ENCODE measurements at regions not wholly inside any gene's neighbourhood (a gene's known extent, or its start where the extent isn't known, plus 50 kb on each side); places are given as distances from the start of the nearest gene placed in this dataset.

DNA sequence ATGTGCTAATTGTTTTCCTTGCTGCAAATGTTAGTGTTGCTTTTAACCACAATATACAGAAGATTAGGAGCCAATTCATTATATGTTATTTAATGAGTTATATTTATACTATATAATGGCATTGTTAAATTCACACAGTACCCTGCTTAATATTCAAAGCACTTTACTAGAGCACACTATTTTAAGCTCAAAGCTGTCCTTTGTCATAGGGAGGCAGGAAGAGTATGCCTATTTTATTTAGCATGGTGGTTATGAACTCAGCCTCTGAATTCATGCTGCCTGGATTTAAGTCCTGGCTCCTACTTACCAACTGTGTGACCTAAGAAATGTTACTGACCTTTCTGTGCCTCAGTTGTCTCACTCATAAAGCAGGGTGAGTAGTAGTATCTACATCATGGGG lies 80.5 kb downstream of the FASTKD2 start:
- DNase-seq, result no peak

DNA sequence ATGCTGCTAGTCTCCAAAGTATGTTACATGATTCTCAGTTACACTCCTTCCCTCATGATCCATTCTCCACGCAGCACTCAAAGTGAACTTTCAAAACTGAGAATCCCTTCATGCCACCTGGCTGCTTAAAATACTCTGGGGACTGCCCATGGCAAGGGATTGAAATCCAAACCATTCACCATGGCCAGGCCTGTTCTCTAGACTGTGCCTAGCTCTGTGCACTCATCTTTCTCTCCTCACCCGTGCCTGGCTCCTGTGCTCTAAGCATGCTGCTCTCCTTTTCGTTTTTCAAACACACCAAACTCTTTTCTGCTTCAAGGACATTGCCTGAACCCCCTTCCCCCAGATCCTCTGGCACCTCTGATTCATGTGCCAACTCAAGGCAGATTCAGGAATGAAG lies 80.9 kb downstream of the FASTKD2 start:
- no peak for DNase-seq

GRCh38 chr2:206846981-206847834 lies 81.8 kb downstream of the FASTKD2 start:
- no peak for DNase-seq

DNA sequence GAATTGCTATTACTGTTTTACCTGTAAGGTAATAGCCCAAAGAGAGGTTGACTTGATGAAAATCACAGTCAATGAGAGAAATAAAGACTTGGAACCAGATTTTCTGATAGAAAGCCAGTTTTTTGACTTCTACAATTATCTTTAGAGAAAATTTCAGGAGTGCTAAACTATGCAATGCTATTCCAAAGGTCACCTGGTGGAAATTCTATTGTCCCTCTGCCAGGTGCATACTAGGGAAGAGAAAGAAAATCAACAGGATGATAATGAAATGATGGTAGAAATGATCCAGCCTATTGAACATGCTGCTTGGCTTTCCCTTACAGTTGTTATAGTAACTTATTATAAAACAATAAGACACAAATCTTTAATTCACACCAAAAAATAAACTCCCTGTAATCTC lies 85.0 kb downstream of the FASTKD2 start:
- DNase-seq, result no peak

DNA sequence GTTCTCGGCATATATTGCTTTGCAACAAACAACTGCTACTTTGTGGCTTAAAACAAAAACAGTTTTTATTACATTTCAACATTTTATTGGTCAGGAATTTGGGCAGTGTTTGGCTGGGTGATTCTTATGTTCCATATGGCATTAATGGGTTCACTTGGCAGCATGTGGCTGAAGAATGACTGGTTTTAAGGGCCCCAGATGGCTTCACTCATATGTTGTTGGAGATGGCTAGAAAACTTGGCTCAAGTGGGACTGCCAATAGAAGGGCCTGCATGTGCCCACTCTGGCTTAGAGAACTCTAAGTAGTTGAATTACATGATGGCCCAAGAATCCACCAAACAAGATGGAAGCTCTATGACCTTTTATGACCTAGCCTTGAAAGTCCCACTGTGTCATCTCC lies 86.1 kb downstream of the FASTKD2 start:
- no peak for DNase-seq

GRCh38 chr2:206853915-206854314 lies 85.4 kb upstream of the CPO start:
- DNase-seq, result no peak

- DNase-seq, result no peak
These were observed 83.5 kb upstream of the CPO start for GRCh38 chr2:206855585-206856433.

- no peak for DNase-seq
These were observed 82.8 kb upstream of the CPO start for GRCh38 chr2:206856513-206856912.

DNA sequence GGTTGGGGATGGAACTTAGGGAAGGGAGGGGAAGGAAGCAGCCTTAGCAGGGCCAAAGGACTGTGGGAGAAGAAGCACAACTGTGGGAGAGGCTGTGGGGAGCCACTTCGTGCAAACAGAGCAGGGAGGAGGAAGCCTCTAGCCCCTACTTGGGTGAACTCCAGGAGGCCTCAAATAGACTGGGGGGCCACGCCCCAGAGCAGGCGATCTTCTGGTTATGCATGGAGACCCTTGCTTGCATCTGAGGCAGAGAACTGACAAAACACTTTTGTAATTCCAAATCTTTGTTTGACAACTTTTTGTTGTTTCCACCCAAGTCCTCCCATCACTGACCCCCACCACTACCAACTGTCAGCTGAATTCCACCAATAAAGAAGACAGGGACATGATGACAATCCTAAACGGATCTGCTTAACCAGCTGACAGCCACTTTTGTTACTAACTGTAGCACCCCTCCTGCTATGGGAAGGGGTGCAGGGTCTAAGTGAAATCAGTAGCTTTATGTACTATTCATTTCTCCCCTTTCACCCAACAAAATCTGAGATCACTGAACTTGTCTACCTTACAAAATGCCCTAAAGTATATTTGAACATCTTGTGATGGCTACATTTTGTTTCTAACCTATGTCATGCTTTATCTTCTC lies 80.5 kb upstream of the CPO start:
- DNase-seq, result peak; percentile 4

DNA sequence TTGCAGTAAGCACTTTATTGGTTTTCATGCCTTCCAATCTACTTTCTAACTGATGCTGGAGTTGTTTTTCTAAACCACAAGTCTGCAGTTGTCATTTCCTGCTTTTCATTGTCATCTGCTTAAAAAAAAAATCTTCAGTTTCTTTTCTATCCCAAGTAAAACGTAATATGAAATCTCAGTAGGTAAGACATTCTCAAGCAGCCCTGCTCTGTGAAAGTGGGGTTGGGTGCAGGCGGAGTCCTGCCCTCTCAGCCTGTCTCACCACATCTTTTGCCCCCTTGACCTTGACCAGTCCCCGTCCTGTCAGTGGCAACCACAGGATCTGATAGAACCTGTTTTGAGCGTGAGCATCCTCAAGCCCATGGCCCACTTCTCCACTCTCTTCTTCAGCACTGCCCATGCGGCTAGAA lies 80.0 kb upstream of the CPO start:
- DNase-seq, result peak; percentile 15

DNA sequence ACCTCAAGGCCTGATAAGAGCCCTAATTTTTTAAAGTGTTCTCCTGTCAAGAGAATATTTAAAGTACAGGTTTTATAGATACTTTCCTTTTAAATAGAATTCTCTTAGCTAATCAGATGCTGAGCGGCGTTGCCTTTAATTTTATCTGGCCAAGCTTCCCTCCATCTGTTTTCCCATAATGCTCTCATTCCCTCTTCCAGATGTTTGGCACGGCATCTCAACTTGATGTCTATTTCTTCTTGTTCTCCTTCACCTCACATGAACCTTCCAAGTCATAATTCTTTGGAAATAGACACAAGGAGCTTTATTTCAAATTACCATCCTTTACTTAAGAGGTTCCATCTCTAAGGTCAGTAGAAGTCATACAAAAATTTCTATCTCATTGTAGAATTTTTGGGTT lies 76.1 kb upstream of the CPO start:
- no peak for DNase-seq

DNA sequence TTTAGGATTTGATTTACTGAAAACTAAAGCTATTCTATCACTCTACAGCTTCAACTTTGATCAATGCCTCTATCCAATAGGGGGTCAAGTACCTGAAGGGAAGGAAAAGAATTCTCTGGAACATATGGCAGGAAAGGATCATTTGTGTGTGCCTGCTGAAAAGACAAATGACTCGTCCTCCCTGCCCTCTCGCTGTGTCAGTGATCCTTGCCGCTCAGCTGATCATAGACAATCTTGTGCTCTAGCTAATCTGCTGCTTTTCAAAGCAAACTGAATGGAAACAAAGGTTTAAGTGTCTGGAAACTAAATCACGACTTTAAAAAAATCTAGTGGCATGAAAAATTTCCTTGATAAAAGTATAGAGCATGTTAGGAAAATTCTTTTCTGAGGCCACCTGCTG lies 75.6 kb upstream of the CPO start:
- DNase-seq, result no peak

- no peak for DNase-seq
These were observed 72.3 kb upstream of the CPO start for GRCh38 chr2:206867006-206867405.

GRCh38 chr2:206869824-206870495 lies 69.4 kb upstream of the CPO start:
- DNase-seq, result no peak

GRCh38 chr2:206873423-206873822 lies 65.9 kb upstream of the CPO start:
- DNase-seq, result no peak

- no peak for DNase-seq
These were observed 63.6 kb upstream of the CPO start for GRCh38 chr2:206875701-206876100.

- no peak for DNase-seq
These were observed 63.0 kb upstream of the CPO start for GRCh38 chr2:206876216-206876860.

DNA sequence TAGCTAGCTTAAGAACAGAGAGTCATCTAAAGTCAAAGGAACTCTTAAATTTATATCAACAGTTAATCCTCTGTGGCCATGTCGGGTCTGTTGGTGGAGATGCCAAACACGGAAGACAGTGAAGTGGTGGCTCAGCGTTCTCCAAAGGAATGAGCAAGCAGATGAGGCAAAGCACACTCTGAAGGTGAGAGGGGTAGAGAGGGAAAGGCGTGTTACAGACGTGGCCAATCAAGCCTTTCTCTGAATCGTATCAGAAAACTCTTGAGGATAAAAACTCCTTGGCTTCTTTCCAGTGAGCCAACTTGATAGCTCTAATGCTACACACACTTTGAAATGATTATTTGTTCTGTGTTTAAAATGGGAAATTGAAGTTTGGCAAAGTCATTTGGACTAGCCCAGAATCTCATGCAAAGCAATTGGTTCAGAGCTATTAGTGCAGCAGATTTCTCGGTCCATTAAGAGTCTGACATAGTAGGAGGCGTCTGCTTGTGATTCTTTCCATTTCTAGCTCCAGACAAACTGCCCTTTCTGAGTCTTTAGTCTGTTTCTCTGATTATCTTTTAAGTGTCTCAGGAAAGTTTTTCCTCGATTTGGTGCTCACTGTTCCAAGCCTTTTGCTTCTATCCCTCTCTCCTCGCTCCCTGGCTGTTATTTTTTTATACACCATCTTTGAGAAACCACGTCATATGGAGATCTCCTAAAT lies 57.5 kb upstream of the CPO start:
- no peak for DNase-seq

- no peak for DNase-seq
These were observed 52.6 kb upstream of the CPO start for GRCh38 chr2:206886696-206887095.

GRCh38 chr2:206887745-206888144 lies 51.6 kb upstream of the CPO start:
- DNase-seq, result no peak

All from CD4-positive, alpha-beta T cell treated with Interleukin-17A for 4 hours (primary cell).